Fibroblast of villous mesenchyme (primary cell): ENCODE measurements at regions not wholly inside any gene's neighbourhood (a gene's known extent, or its start where the extent isn't known, plus 50 kb on each side); places are given as distances from the start of the nearest gene placed in this dataset.

Experiments used
- DNase-seq: peaks from one replicate; pipeline ENCODE4 v3.0.0-alpha.2; 2010; ENCODE audit warnings: low read depth
- H3K4me3 ChIP-seq: 2 replicates; pipeline ENCODE4 v1.5.1; 2011; ENCODE audit warnings: low read depth, mild to moderate bottlenecking, low read length
- TF ChIP-seq, protein P1 (sequence below): IDR thresholded peaks from 2 replicates; pipeline ENCODE4 v1.5.1; 2012; ENCODE audit warnings: low read depth, mild to moderate bottlenecking, low read length; ENCODE audit not compliant: insufficient read depth

DNA sequence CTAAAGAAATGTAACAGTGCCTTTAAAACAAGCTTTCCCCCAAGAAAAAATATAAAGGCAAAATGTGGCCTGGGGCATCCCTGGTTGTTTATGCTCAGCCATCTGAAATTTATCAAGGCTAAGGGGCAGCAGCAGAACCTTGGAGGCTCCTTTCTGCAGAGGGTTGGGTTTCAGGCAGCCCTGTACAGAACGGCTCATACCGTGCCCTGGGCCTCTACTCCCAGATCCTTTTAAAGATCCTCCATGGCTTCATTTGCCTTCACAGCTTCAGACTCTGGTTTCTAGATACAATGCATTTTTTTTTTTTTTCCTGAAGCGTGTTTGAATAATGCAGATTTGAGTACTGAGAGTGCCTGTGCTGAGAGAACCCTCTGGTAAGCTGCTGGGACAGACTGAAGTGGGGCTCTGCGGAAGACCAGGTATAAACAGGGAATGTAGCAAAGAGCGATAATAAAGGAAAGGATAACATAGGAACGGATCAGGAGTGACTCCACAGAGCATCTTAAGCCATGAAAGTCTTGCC, 172.7 kb downstream of the DIRAS2 start:
- H3K4me3 ChIP-seq: no peak overlapping the region
- DNase-seq: no peak
- TF ChIP-seq, protein P1, sequence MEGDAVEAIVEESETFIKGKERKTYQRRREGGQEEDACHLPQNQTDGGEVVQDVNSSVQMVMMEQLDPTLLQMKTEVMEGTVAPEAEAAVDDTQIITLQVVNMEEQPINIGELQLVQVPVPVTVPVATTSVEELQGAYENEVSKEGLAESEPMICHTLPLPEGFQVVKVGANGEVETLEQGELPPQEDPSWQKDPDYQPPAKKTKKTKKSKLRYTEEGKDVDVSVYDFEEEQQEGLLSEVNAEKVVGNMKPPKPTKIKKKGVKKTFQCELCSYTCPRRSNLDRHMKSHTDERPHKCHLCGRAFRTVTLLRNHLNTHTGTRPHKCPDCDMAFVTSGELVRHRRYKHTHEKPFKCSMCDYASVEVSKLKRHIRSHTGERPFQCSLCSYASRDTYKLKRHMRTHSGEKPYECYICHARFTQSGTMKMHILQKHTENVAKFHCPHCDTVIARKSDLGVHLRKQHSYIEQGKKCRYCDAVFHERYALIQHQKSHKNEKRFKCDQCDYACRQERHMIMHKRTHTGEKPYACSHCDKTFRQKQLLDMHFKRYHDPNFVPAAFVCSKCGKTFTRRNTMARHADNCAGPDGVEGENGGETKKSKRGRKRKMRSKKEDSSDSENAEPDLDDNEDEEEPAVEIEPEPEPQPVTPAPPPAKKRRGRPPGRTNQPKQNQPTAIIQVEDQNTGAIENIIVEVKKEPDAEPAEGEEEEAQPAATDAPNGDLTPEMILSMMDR: no peak

DNA sequence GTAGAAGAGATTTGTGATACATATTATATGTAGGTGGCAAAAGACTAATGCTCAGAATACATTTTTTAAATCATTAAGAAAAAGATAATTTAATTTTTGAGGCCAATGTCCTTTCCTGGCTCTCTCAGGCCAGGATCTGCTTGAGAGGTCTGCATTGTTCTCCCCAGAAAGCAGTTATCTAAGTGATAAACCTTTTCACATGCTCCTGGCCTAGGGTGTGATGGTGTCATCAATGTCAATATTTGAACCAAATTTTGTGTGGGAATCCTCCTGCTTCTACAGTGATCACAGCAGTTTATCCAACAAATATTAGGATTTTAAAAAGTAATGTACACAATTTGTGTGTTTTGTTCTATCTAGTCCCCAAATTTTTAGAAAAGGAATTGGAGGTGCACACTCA, 166.6 kb downstream of the DIRAS2 start:
- DNase-seq: no peak
- H3K4me3 ChIP-seq: no peak overlapping the region
- TF ChIP-seq, protein P1: no peak

DNA sequence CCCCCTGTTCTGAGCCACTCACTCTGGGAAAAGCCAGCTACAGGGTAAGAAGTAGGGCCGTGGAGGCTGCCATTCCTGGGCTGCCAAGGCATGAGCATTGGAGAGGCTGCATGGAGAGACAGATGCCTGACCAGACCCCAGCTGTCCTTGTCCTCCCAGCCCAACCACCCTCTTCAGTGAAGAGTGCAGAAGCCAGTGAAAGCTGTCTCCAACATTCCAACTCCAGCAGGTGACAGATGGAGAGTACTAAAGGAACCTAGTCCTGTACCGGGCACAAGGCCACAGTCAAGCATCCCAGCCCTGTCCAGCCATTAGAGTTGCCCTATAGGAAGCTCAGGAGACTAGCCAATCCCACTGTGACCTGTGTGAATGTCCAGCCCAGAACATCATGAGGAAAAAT, 165.1 kb downstream of the DIRAS2 start:
- H3K4me3 ChIP-seq: no peak overlapping the region
- TF ChIP-seq, protein P1: no peak
- DNase-seq: no peak

DNA sequence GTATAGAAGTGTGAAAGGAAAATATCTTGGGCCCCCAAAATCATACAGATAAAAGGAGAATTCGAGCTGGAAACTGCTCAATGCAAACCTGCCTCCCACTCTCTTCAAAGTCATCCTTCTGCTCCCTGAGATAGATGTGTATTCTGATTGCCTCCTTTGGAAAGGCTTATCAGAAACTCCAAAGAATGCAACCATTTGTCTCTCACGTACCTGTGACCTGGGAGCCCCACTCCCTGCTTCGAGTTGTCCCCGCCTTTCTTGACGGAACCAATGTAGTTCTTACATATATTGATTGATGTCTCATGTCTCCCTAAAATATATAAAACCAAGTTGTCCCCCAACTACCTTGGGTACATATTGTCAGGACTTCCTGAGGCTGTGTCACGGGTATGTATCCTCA, 163.8 kb downstream of the DIRAS2 start:
- no peak overlapping the region for H3K4me3 ChIP-seq
- DNase-seq: no peak
- TF ChIP-seq, protein P1: no peak

DNA sequence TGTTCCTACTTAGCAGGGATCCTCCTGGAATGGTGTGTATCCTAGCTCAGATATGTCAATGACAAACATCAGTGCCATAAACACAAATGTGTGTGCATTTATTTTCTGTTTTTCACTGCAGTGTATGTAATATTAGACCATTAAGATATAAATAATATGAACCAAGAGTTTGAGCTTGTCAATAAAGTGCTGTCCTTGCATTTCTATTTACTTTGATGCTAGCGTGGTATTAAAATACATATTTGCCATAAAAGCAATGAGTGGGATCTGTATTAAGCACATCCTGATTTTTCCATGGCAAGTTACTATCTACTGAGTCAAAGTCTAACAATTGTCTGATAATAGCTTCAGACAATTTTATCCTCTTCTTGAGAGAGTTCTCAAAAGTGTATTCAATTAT, 157.6 kb downstream of the DIRAS2 start:
- no peak overlapping the region for H3K4me3 ChIP-seq
- DNase-seq: no peak
- TF ChIP-seq, protein P1: no peak

DNA sequence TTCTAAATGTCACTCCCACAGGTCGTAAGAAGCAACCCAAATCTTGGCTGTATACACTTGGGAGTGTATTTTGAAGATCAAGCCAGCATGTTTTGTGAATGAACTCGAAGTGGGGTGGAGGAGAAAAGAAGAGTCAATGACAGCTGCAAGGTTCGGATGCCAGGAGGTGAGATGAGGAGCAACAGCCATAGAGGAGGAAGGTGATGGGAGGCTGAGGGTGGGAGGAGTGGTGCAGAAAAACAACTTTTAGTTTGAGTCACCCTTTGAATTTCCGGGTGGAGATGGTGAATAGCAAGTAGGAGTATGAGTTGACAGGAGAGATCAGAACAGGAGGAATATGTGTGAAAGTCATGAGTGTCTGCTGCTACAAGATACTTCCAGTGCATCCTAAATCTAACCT, 153.6 kb downstream of the DIRAS2 start:
- DNase-seq: no peak
- H3K4me3 ChIP-seq: no peak overlapping the region
- TF ChIP-seq, protein P1: no peak

DNA sequence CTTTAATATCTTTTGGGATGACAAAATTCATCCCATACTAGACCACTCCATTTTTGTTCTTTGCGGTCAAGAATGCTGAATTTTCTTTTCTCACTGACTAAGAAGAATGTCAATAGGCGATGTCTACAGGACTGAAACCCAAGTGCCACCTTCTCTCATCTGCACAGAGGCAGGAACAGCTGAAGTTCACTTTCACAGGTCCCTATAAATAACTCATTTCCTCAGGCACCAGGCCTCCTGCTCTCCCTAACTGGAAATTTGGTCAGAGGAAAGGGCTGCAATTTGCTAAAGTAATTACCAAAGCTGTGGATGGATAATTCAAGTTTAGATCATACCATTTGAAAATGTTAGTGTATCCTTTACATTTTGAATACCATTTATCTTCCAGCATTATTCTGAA, 142.9 kb downstream of the DIRAS2 start:
- H3K4me3 ChIP-seq: no peak overlapping the region
- TF ChIP-seq, protein P1: no peak
- DNase-seq: no peak
